ENCODE measurements at regions not wholly inside any gene's neighbourhood (a gene's known extent, or its start where the extent isn't known, plus 50 kb on each side); places are given as distances from the start of the nearest gene placed in this dataset.

DNA sequence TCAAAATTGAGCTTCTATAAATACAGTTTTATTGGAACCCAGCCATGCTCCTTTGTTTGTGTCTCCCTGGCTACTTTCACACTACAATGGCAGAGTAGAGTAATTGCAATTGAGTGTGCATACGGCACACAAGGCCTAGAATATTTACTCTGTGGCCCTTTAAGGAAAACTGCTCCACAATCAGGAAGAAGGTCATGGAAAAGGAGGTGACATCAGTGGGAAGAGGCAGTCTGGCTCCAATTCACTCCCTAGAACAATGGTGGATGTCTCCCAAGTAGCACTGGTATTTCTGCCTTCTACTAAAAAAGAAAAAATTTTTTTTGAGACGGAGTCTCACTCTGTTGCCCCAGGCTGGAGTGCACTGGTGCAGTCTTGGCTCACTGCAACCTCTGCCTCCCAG lies 51.3 kb downstream of the KRTAP19-8 start:
- peak in 1 of 3 donors; percentile 21 for DNase-seq

DNA sequence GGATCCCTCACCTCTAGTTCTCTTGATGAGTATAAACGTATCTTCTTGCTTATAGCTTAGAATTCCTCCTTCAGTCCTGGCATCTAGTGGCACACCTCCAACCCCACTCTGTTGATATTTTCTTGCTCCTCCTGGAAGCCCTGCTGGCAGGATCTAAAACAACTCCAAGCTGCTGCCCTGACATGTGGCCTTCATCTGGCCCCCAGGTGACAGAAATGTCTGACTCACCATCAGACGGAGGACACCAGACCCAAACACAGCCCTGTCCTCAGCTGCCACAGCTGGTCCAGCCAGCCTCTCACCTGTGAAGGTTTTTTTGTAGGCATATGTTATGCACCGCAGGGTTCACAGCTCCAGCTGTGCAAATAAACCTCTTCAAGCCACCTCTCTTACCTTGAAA lies 53.4 kb downstream of the KRTAP19-8 start:
- no peak for DNase-seq

DNA sequence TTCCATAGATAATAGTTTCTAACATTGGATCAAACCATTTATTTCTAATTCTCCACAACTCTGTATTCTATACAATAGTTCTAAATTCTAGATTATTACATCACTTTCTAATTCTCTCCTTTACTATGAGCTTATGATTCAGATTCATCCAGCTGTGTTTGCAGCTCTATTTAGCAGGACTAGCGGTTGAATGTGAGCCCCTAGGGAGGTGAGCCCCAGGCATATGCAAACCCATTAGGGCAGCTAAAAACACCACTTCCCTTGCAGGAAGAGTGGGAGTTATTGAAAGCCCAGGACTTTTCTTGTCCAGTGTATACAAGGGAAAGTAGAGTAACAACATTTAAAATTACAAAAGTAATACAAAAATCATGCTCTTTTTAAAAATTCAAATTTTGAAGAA lies 56.9 kb downstream of the KRTAP19-8 start:
- DNase-seq: no peak

DNA sequence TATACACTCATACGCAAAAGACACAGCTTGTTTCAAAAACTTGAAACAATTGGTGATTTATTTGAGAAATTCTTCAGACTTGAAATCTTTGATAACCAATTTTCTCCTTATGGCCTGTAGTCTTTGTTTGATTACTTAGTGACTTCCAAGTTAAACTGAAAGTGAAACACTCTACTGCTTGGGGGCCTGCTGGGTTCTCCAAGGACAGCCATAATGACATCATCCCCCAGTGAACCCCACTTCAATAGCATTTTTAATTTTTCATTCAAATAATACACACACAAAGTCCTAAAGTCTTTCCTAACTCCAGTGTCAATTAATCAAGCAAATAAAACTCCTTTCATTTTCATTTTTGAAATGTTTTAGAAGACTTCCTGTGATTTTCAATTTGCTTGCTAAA lies 59.2 kb downstream of the KRTAP19-8 start:
- DNase-seq: no peak

DNA sequence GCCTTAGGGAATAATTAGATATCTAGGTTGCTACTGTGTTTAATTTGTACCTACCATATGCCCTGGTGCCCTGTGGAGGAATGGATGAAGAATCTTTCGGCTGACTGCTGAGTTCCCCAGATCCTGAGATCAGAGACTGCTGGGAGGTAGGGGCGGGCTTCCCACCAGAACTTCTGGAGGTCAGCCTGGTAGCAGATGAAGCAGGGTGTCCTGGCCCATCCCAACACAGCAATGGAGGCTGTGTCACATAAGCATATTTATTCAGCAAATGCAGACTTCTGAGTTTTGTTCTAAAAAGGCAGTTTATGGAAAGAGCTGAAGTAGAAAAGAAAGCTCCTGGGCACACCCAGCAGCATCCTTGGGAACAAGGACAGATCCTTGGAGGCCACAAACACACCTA lies 74.0 kb downstream of the KRTAP19-8 start:
- DNase-seq: no peak

DNA sequence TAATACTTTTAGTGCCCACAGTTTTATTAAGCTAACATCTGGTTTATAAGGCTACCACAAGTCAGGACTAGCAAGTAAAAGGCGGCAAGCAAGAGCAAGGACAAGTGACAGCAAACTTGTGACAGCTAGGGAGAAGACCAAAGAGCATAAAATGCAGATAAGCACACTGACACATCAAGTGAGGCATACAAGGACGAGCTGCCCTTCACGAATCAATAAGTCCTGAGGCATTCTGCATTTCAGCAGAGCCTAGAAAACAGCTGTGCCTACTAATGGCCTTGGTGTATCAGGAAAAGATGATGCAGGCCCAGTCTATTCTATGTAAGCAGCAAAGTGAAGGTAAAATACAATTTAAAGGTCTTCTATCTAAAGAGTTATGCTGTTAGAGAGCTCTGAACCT lies 74.8 kb downstream of the KRTAP19-8 start:
- DNase-seq: no peak

DNA sequence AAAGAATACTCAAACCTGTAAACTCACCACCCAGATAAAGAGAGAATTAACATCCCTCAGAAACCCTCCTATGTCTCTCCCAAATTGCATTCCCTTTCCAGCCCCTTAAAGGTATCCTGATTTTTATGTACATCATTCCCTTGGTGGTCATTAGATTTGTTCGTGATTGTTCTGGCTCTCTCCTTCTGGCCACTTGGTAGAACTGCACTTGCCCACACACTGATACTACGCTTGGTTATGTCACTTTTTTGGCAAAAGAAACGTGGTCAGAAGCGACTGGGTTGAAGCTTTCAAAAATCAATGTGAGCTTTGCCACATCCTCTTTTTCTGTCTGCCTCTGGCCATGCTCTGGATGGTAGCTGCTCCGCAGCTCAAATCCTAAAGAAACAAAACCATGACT lies 76.3 kb downstream of the KRTAP19-8 start:
- no peak for DNase-seq

DNA sequence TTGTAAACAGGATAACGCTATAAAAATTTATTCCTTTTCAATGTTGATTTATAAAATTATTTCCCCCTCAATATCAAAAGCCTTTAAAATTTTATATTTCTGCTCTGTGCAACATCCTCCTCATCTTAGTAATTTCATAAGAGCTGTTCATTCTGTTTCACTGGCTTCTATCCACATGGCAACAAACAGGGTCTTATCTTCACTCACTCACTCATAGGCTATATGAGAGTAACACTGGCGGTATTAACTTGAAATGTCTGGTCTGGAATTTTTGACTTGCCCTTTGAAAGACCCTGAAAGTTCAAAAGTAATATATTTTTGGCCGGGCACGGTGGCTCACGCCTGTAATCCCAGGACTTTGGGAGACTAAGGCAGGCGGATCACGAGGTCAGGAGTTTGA lies 77.4 kb upstream of the KRTAP11-1 start:
- DNase-seq: peak in 1 of 3 donors; percentile 25

DNA sequence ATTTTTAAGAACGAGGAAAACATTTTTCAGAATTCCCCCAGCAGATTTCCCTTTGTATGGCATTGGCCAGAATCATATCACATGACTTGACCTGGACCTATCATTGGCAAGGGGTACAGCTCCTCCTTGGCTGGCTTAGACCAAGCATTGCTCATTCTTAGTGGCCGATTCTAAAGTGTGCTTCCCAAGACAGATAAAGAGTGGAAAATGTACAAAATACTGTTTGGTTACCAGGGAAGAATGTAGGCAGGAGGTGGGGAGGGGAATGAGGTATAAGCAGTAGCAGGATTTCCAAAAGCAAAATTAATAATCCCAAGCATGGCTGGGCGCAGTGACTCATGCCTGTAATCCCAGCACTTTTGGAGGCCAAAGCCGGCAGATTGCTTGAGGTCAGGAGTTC lies 75.6 kb upstream of the KRTAP11-1 start:
- DNase-seq: no peak

DNA sequence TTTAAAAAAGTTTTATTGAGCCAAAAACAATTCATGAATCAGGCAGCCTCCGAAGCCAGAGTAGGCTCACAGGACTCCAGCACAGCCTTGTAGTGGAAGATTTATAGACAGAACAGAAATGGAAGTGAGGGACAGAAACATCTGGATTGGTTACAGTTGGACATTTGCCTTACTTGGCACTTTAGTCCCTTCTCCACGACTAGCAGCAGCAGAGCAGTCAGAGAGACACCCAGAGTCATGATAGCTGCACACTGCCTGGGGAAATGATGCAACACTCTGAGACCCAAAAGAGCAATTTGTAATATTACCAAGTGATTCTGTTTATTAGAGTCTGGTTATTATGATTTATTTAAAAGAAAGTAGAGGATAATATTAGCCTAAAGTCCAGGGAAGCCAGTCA lies 72.2 kb upstream of the KRTAP11-1 start:
- DNase-seq: peak in 2 of 3 donors; percentile 2 to 25

DNA sequence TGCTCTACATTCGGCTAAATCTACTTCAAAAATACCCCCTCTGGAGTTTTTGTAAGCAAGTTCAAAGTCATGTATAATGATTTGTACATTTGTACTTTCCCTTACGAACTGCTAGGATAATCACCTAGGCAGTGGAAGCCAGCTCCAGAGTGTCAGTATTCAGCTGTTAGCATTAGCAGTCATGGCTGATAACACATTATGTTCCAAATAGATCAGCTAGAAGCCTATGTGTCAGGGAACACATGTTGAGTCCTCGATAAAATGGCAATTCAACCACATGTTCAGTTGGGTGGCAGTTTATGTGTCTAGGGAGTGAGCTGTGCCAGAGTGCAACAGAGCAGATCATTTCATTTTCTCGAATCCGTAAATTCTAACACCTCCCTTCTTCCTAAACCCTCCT lies 65.8 kb upstream of the KRTAP11-1 start:
- no peak for DNase-seq

DNA sequence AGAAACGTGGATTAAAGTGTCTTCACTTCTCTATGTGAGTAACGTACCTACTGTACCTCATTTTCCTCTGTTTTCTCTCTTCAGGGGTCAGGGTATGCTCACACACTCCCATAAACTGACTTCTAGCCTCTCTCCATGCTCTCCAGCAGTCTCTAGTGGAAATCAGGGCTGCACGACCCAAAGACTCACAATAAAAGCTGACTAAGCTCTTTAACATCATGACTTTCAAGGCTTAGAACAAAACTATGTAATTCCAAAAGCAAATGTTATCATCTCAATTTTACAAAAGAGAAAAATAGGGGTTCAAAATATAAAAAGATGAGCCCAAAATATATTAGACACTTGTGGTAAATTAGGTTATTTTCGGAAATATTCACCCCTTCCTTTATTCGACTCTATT lies 62.5 kb upstream of the KRTAP11-1 start:
- DNase-seq: no peak

DNA sequence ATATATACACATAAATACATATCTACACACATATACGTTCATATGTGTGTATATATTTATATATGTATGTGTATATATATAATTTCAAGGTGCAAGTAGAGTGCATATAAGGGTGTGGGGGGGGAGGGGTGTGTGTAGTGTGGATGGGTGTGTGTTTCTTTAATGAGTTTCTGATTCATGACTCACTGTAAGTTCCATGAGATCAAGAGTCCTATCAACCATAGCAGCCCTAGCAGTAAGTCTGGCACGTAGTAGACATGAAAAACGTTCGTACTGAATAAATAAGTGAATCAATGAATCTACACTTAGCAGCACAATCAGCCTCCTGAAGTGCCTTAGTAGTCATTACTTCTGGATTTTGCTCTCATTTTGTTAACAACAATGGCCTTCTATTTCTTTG lies 61.9 kb upstream of the KRTAP11-1 start:
- DNase-seq: no peak

DNA sequence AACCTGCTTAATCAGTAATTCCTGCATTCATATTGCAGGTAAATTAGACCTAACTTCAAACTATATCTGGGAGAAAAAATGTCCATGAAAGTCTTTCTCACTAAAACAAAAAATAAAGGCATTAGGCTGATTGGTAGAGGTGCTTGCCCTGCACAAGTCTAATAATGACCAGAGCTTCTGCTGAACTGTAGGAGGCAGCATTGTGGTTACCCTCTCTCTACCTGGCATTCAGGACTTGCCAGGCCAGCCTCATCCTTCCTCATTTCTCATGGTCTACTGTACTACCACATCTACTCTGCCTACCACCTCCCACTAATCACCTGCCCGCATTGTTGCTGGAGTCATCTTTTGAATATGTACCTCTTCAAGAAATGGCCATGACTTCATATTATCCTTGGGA lies 60.8 kb upstream of the KRTAP11-1 start:
- no peak for DNase-seq

DNA sequence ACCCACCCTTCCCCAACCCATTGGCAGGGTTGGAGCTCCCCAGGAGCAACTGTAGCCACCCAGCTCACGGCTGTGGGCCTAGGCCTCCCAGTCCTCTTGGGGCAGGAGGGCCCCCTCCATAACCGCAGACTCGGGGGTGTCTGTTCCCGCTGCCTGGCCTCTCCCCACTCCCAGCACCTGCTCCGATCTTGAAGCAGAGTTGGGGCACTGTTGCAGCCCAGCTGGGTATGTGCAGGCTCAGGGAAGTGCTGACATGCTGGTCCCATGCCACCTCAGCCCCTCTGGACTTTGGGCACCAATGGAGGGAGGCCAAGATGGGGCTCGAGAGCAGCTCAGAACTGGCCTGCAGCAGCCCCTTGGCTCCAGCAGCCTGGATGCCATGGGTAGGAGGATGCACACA lies 54.8 kb upstream of the KRTAP11-1 start:
- DNase-seq: no peak

DNA sequence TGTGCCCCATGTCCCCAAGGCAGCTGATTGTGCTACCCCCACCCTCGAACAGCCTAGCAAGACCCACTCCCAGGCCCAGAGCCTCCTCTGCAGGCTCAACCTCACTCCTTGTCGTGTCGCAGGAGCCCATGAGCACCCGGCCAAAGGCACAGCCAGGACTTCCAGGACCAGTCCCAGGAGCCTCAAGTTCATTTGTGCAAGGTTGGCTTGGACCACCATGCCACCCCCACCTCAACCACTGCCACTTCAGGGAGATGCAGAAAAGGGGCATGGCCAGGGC lies 54.4 kb upstream of the KRTAP11-1 start:
- no peak for DNase-seq

DNA sequence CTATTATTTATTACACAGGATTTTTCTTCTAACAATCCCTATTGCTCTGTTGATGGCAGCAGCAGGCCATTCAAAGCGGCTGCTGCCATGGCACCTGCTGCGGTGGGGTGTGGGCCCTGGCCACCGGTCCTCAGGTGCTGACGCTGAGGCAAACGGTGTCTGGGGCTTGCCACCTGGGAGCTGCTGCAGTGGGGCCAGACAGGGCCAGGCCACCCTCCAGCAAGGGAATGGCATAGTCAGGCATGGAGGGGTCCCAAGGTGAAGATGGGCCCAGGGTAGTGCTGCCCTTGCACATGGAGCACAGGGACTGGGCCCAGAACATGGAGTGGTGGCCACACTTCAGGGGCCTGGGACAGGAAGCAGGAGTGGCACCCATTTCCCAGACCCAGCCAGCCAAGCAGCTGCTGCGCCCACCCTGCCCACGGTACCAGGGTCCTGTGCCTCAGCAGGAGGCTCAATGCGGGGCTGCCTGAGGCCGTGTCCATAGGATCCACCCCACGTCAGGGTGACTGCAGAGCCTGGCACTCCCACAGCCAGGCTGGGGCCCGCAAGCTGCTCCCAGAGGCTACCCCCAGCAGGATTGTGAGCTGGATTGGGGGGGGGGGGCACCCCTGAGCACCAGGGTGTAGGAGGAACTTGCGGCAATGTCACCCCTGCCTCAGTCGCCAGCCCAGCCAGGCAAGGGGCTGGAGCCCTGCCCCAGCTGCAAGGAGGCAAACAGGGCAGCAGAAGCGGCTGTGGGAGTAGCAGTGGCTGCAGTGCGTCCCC lies 53.9 kb upstream of the KRTAP11-1 start:
- no peak for DNase-seq

DNA sequence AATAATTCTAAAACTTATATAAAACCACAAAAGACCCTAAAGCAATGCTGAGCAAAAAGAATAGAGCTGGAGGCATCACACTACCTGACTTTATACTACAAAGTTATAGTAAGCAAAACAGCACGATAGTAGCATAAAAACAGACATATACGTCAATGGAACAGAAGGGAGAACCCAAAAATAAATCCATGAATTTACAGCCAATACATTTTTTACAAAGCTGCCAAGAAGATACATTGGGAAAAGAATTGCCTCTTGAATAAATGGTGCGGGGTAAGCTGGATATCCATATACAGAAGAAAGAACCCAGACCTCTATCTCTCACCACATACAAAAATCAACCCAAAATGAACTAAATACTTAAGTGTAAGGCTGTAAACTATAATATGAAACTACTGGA lies 51.3 kb upstream of the KRTAP11-1 start:
- DNase-seq: no peak
